HCT116 (cell line): ENCODE measurements at regions not wholly inside any gene's neighbourhood (a gene's known extent, or its start where the extent isn't known, plus 50 kb on each side); places are given as distances from the start of the nearest gene placed in this dataset.

Experiments used
- JUND ChIP-seq: IDR thresholded peaks from 2 replicates; pipeline ENCODE4 v1.6.1; 2012
- POLR2A ChIP-seq: IDR thresholded peaks from 2 replicates; pipeline ENCODE4 v1.7.0; 2011; ENCODE audit warnings: borderline replicate concordance; ENCODE audit not compliant: insufficient read depth, insufficient read length; ENCODE audit errors: extremely low read depth
- POLR2AphosphoS5 ChIP-seq: IDR thresholded peaks from 2 replicates; pipeline ENCODE4 v1.6.1; 2011; ENCODE audit warnings: mild to moderate bottlenecking, low read depth, low read length, moderate library complexity
- SRF ChIP-seq: IDR thresholded peaks from 2 replicates; pipeline ENCODE4 v1.6.1; 2012; ENCODE audit warnings: low read depth
- TF ChIP-seq, protein P1 (sequence below), 3 experiments: fragments of 200-600 bp in 1 of 3; sonication (generic) in 1 of 3; IDR thresholded peaks in 2 of 3; conservative IDR thresholded peaks in 1 of 3; 2 replicates each; pipeline ENCODE4 v1.5.1; 2012 to 2017; ENCODE audit warnings: low read depth in 2 of 3, low read length in 2 of 3, antibody characterized with exemption in 1 of 3, borderline replicate concordance in 1 of 3, control low read depth in 1 of 3, mild to moderate bottlenecking in 1 of 3, mixed read lengths in 1 of 3, mixed run types in 1 of 3, moderate library complexity in 1 of 3; ENCODE audit not compliant: insufficient read depth in 1 of 3

DNA sequence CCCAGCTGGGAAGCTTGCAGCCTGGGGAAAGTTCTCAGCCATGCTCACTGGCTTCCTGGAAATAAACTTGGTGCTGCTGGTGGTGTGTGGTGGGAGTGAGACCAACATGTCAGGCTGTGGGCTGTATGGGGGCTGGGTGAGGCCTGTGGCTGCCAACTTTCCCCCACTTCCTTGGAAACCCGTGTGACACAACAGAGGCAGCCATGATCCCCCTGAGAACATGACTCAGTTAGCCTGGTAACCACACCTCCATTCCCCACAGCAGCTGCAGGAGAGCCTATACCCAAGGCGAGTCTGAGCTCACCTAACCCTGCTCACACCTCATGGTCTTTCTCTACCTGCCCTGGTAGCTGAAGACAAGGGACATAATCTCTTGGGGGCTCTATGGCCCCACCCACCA, 72.7 kb upstream of the RGMB start:
- TF ChIP-seq, protein P1, sequence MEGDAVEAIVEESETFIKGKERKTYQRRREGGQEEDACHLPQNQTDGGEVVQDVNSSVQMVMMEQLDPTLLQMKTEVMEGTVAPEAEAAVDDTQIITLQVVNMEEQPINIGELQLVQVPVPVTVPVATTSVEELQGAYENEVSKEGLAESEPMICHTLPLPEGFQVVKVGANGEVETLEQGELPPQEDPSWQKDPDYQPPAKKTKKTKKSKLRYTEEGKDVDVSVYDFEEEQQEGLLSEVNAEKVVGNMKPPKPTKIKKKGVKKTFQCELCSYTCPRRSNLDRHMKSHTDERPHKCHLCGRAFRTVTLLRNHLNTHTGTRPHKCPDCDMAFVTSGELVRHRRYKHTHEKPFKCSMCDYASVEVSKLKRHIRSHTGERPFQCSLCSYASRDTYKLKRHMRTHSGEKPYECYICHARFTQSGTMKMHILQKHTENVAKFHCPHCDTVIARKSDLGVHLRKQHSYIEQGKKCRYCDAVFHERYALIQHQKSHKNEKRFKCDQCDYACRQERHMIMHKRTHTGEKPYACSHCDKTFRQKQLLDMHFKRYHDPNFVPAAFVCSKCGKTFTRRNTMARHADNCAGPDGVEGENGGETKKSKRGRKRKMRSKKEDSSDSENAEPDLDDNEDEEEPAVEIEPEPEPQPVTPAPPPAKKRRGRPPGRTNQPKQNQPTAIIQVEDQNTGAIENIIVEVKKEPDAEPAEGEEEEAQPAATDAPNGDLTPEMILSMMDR (IDR thresholded peaks at IDR 0.05 in 2 of 3, conservative IDR thresholded peaks at IDR 0.05 in 1 of 3; ENCODE audit: borderline replicate concordance in 1 of 3, insufficient read depth in 1 of 3, low read depth in 2 of 3, low read length in 2 of 3), result no peak
- no peak for TF ChIP-seq JUND
- no peak for TF ChIP-seq POLR2AphosphoS5
- TF ChIP-seq SRF, result no peak
- no peak for TF ChIP-seq POLR2A
